H7 (cell line): ENCODE measurements at regions not wholly inside any gene's neighbourhood (a gene's known extent, or its start where the extent isn't known, plus 50 kb on each side); places are given as distances from the start of the nearest gene placed in this dataset.

Experiments used
- DNase-seq: peaks from one replicate; pipeline ENCODE4 v3.0.0; 2012
- H3K27me3 ChIP-seq: 2 replicates; pipeline ENCODE4 v1.6.0; 2011; ENCODE audit warnings: mild to moderate bottlenecking, low read length; ENCODE audit not compliant: control insufficient read depth, insufficient read depth
- H3K36me3 ChIP-seq: replicated peaks from 2 replicates; pipeline ENCODE4 v1.5.1; 2011; ENCODE audit warnings: low read length; ENCODE audit not compliant: control insufficient read depth, insufficient read depth
- H3K4me3 ChIP-seq: 2 replicates; pipeline ENCODE4 v1.5.1; 2011; ENCODE audit warnings: low read depth, mild to moderate bottlenecking, control low read depth, low read length, moderate library complexity; ENCODE audit not compliant: insufficient read depth

DNA sequence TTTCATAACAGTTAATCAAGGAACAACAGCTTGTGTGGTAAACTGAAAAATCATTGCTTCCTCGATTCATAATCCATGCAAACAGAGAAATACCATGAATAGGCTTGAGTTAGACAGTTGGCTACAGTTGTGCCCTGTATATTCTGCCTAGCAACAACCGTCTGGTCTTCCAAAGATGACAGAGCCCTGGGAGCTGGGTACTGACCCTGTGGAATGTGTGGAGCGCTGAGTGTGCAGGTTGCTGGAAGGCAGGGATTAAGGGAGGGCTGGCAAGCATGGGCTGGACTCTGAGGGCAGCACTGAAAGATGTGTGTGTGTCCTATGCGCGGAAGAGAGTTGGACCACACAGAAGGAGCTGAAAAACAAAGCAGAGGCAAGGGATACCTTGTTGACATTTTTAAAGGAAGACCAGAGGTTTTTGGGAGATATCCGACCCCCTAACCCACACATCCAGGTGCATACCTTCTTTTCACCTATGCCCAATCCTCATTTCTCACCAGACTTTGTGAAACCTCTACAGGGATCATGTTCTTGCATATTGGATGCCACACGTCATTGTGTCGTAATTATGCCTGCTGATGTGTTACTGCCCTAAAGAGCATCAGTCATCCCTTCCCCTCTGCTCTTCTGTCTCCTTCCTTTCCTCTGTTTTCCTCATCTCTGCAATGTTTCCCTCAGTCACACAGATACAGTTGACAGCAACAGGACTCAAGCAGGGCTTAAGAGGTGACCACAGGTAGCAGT lies 58.2 kb upstream of the VGLL2 start:
- peak; percentile 12 for DNase-seq
- Histone ChIP-seq H3K4me3 (no peak overlapping the region), H3K27me3 (no peaks in the 10 kb centered on the region), H3K36me3 (no peaks in the 10 kb centered on the region)

- no peak overlapping the region for H3K4me3 ChIP-seq
- no peak for DNase-seq
- H3K36me3 ChIP-seq = no peaks in the 10 kb centered on the region
- no peaks in the 10 kb centered on the region for H3K27me3 ChIP-seq
Measured at GRCh38 chr6:117210279-117210678, 55.1 kb upstream of the VGLL2 start.

- no peak for DNase-seq
- Histone ChIP-seq H3K27me3 (no peaks in the 10 kb centered on the region), H3K36me3 (no peaks in the 10 kb centered on the region), H3K4me3 (no peak overlapping the region)
Measured at GRCh38 chr6:117215353-117216090, 49.8 kb upstream of the VGLL2 start.
